BJ (cell line): ENCODE measurements at regions not wholly inside any gene's neighbourhood (a gene's known extent, or its start where the extent isn't known, plus 50 kb on each side); places are given as distances from the start of the nearest gene placed in this dataset.
A peak's percentile ranks its signal among the peaks of the same experiment; 100 is the strongest.
"Not testable (repeated sequence)": the region's sequence is repeated elsewhere in the genome, so short reads cannot be mapped to it uniquely, and the experiment has no call there.

Experiments used
- CTCF ChIA-PET: fragments of 350-600 bp; formaldehyde crosslinking; extraction: SDS; loops from one replicate; lab custom pipeline; 2021; ENCODE audit warnings: antibody characterized with exemption, inconsistent platforms; lab: Yijun Ruan, JAX
- POLR2A ChIA-PET: fragments of 300-600 bp; sonication (Branson Sonifier 250); formaldehyde crosslinking; extraction: SDS; loops from one replicate; lab custom pipeline; 2021; ENCODE audit warnings: antibody characterized with exemption; lab: Charles Lee
- DNase-seq: peaks from one replicate; pipeline ENCODE4 v3.0.0-alpha.2; 2011; ENCODE audit warnings: low read depth
- H3K27me3 ChIP-seq: 2 replicates; pipeline ENCODE4 v1.6.0; 2011; ENCODE audit warnings: low read length; ENCODE audit not compliant: control insufficient read depth, insufficient read depth
- H3K36me3 ChIP-seq: 2 replicates; pipeline ENCODE4 v1.5.1; 2011; ENCODE audit warnings: low read length; ENCODE audit not compliant: control insufficient read depth, insufficient read depth
- H3K4me3 ChIP-seq: 2 replicates; pipeline ENCODE4 v1.5.1; 2011; ENCODE audit warnings: low read depth, mild to moderate bottlenecking, control low read depth, low read length
- TF ChIP-seq, protein P1 (sequence below): IDR thresholded peaks from 2 replicates; pipeline ENCODE4 v1.5.1; 2011; ENCODE audit warnings: low read depth, mild to moderate bottlenecking, control low read depth, inconsistent platforms, low read length, moderate library complexity; ENCODE audit not compliant: insufficient read depth

GRCh38 chr10:15428681-15429080, 57.6 kb upstream of the FAM171A1 start:
- no peak for DNase-seq
- Histone ChIP-seq H3K4me3 (no peak overlapping the region), H3K36me3 (no peaks in the 10 kb centered on the region), H3K27me3 (no peaks in the 10 kb centered on the region)
- POLR2A ChIA-PET, result no interaction called here
- CTCF ChIA-PET, result interaction anchor here (0.6 to 5.1 kb wide), 17 partner anchors 8 to 1117 kb away, joined by 3 to 56 read pairs (median 4); partner anchors contain the start of gene ITGA8
- TF ChIP-seq, protein P1, sequence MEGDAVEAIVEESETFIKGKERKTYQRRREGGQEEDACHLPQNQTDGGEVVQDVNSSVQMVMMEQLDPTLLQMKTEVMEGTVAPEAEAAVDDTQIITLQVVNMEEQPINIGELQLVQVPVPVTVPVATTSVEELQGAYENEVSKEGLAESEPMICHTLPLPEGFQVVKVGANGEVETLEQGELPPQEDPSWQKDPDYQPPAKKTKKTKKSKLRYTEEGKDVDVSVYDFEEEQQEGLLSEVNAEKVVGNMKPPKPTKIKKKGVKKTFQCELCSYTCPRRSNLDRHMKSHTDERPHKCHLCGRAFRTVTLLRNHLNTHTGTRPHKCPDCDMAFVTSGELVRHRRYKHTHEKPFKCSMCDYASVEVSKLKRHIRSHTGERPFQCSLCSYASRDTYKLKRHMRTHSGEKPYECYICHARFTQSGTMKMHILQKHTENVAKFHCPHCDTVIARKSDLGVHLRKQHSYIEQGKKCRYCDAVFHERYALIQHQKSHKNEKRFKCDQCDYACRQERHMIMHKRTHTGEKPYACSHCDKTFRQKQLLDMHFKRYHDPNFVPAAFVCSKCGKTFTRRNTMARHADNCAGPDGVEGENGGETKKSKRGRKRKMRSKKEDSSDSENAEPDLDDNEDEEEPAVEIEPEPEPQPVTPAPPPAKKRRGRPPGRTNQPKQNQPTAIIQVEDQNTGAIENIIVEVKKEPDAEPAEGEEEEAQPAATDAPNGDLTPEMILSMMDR, result no peak

DNA sequence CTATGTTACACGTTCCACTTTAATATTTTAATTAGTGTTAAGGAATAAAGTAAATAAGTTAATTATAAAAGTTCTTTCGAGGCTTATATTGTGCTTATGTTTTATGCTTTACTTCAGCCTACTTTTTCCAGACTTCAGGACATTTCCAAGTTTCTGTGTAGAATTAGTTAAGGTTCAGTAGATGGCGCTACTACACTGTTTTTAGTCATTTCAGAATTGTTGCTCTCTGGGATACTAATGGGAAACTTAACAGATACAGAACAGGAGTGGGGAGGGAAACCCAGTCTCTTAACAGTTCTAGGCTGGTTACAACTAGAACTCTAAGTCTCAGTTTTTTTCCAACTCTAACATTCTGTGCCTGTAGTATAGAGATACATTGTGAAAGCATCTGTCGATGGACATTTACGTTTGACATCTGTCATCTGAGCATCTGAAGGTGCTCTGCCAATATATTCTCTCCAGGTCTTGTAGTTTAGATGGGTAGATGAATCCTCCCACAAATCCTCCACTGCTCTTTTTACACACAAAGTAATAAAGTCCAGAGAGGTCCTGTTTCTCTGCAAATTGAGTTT, 56.8 kb upstream of the FAM171A1 start:
- ChIA-PET POLR2A (no interaction called here), CTCF (interaction anchor here (0.6 to 5.1 kb wide), 20 partner anchors 8 to 1117 kb away, joined by 3 to 56 read pairs (median 4); partner anchors contain the start of gene ITGA8)
- Histone ChIP-seq H3K4me3 (no peak overlapping the region), H3K27me3 (no peaks in the 10 kb centered on the region), H3K36me3 (no peaks in the 10 kb centered on the region)
- DNase-seq, result peak; percentile 12
- TF ChIP-seq, protein P1, result peak; percentile 54

- TF ChIP-seq, protein P1, result no peak
- no peak for DNase-seq
- ChIA-PET POLR2A (no interaction called here), CTCF (interaction anchor here (1.0 to 2.0 kb wide), 3 partner anchors 9 to 299 kb away, joined by 3 to 12 read pairs (median 10); partner anchors contain the start of gene ITGA8)
- Histone ChIP-seq H3K27me3 (no peaks in the 10 kb centered on the region), H3K4me3 (no peak overlapping the region), H3K36me3 (no peaks in the 10 kb centered on the region)
Measured at GRCh38 chr10:15426558-15426957, 55.5 kb upstream of the FAM171A1 start.

DNA sequence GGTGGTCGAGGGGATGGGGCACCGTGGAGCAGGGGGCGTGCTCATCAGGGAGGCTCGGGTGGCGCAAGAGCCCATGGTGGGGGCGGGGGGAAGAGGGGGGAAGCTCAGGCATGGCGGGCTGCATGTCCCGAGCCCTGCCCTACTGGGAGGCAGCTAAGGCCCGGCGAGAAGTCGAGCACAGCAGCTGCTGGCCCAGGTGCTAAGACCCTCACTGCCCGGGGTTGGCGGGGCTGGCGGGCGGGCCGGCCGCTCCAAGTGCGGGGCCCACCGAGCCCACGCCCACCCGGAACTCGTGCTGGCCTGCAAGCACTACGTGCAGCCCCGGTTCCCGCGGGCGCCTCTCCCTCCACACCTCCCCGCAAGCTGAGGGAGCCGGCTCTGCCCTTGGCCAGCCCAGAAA, 55.0 kb upstream of the FAM171A1 start:
- ChIA-PET POLR2A (no interaction called here), CTCF (interaction anchor here (1.0 to 2.0 kb wide), 4 partner anchors 8 to 300 kb away, joined by 3 to 12 read pairs (median 6); partner anchors contain the start of gene ITGA8)
- TF ChIP-seq, protein P1, result no peak
- Histone ChIP-seq H3K27me3 (no peaks in the 10 kb centered on the region), H3K36me3 (no peaks in the 10 kb centered on the region), H3K4me3 (no peak overlapping the region)
- DNase-seq, result no peak

GRCh38 chr10:15421875-15422274, 50.8 kb upstream of the FAM171A1 start:
- CTCF ChIA-PET, H3K27me3 ChIP-seq, DNase-seq, POLR2A ChIA-PET, H3K36me3 ChIP-seq, H3K4me3 ChIP-seq: not testable (repeated sequence)
